K562 (cell line): ENCODE measurements at regions not wholly inside any gene's neighbourhood (a gene's known extent, or its start where the extent isn't known, plus 50 kb on each side); places are given as distances from the start of the nearest gene placed in this dataset.

ENCODE experiments used
- ATAC-seq: fragments of 200-7000 bp; cut with Tn5 transposase; 3 replicates; pipeline ENCODE4 v1.9.1; 2020; ENCODE audit warnings: moderate library complexity
- BruUV-seq: library from RNA; stranded (reverse); fragments of 400-500 nt; replicated peaks from 2 replicates; lab custom pipeline; 2021; lab: Mats Ljungman, UMichigan
- CTCF ChIA-PET: fragments of 300-600 bp; formaldehyde crosslinking; extraction: SDS; loops from one replicate; lab custom pipeline; 2021; ENCODE audit warnings: low intra/inter-chr PET ratio; lab: Yijun Ruan, JAX
- POLR2A ChIA-PET: fragments of 300-600, 350-650 bp; sonication (Branson Sonifier 250); formaldehyde crosslinking; extraction: SDS; loops from one replicate; lab custom pipeline; 2021; ENCODE audit warnings: antibody characterized with exemption, inconsistent platforms; lab: Yijun Ruan, JAX
- DNase-seq, 4 experiments: peaks; one replicate each; pipeline versions ENCODE4 v3.0.0 to v3.0.0-alpha.2; 2011 to 2018; ENCODE audit warnings: low spot score in 3 of 4, mixed read lengths in 3 of 4; ENCODE audit errors: extremely low read depth in 1 of 4
- FAIRE-seq: peaks from 2 replicates; lab custom pipeline; 2011; peaks lifted over from hg19 to GRCh38; lab: Jason Lieb, UNC
- H2AFZ ChIP-seq: 2 replicates; pipeline ENCODE4 v1.6.0; 2011; ENCODE audit warnings: low read depth, low read length, control low read depth, inconsistent platforms
- H3K27ac ChIP-seq: fragments of 200-600 bp; 3 replicates; pipeline ENCODE4 v1.8.0; 2011; ENCODE audit warnings: low read depth, mild to moderate bottlenecking, control low read depth, inconsistent platforms, low read length, moderate library complexity, mixed read lengths; ENCODE audit errors: extremely low read depth
- H3K27me3 ChIP-seq, 2 experiments: fragments of 300-600 bp in 1 of 2; 2 replicates in 1 of 2; 3 replicates in 1 of 2; pipeline versions ENCODE4 v1.6.0 to v1.8.0; 2011; ENCODE audit warnings: inconsistent platforms in 2 of 2, low read length in 2 of 2, mild to moderate bottlenecking in 1 of 2, mixed read lengths in 1 of 2, moderate library complexity in 1 of 2; ENCODE audit not compliant: control insufficient read depth in 2 of 2, insufficient read depth in 2 of 2
- H3K36me3 ChIP-seq: fragments of 300-600 bp; 3 replicates; pipeline ENCODE4 v1.8.0; 2011; ENCODE audit warnings: mild to moderate bottlenecking, low read length, inconsistent platforms; ENCODE audit not compliant: control insufficient read depth, insufficient read depth
- H3K4me1 ChIP-seq, 2 experiments: fragments of 200-600 bp in 1 of 2; replicated peaks in 1 of 2; 2 replicates in 1 of 2; 3 replicates in 1 of 2; pipeline versions ENCODE4 v1.5.1 to v1.8.0; 2011; ENCODE audit warnings: inconsistent platforms in 2 of 2, low read length in 2 of 2, mild to moderate bottlenecking in 1 of 2, mixed read lengths in 1 of 2, moderate library complexity in 1 of 2; ENCODE audit not compliant: control insufficient read depth in 2 of 2, insufficient read depth in 2 of 2
- H3K4me2 ChIP-seq: 2 replicates; pipeline ENCODE4 v1.6.1; 2011; ENCODE audit warnings: low read length, control low read depth, inconsistent platforms, mixed read lengths; ENCODE audit not compliant: insufficient read depth
- H3K4me3 ChIP-seq: fragments of 200-600 bp; sonication (generic), shearing (Covaris generic); 2 replicates; pipeline ENCODE4 v1.5.1; 2016; ENCODE audit warnings: control low read depth, inconsistent platforms
- H3K79me2 ChIP-seq: fragments of 200-600 bp; 3 replicates; pipeline ENCODE4 v1.8.0; 2011; ENCODE audit warnings: low read length, inconsistent platforms; ENCODE audit not compliant: control insufficient read depth, insufficient read depth
- H3K9ac ChIP-seq, 2 experiments: 2 replicates each; pipeline versions ENCODE4 v1.6.0 to v1.6.1; 2011; ENCODE audit warnings: low read depth in 2 of 2, low read length in 2 of 2, control low read depth in 1 of 2, inconsistent platforms in 1 of 2, mild to moderate bottlenecking in 1 of 2, mixed read lengths in 1 of 2; ENCODE audit not compliant: insufficient read depth in 1 of 2
- H3K9me1 ChIP-seq: one replicate; pipeline ENCODE4 v1.6.0; 2011; ENCODE audit warnings: inconsistent platforms, mild to moderate bottlenecking, low read length, moderate library complexity; ENCODE audit not compliant: control insufficient read depth, insufficient read depth
- H3K9me3 ChIP-seq: replicated peaks from 2 replicates; pipeline ENCODE4 v1.5.1; 2011; ENCODE audit warnings: low read depth, low read length, inconsistent platforms; ENCODE audit not compliant: control insufficient read depth, insufficient read depth
- H4K20me1 ChIP-seq: replicated peaks from 2 replicates; pipeline ENCODE4 v1.6.1; 2011; ENCODE audit warnings: low read length, inconsistent platforms, mixed read lengths; ENCODE audit not compliant: control insufficient read depth, insufficient read depth
- BRD4 ChIP-seq: fragments of 200-600 bp; sonication (generic); IDR thresholded peaks from 2 replicates; pipeline ENCODE4 v1.6.1; 2017; ENCODE audit warnings: inconsistent platforms
- CBX2 ChIP-seq: fragments of 200-600 bp; sonication (generic); IDR thresholded peaks from one replicate; pipeline ENCODE4 v1.6.1; 2012; ENCODE audit warnings: mild to moderate bottlenecking, low read length, inconsistent platforms; ENCODE audit not compliant: insufficient read depth, poor library complexity, severe bottlenecking
- HOXB6 ChIP-seq: fragments of 250-450 bp; sonication (Bioruptor Pico); IDR thresholded peaks from 2 replicates; pipeline ENCODE4 v1.5.1; 2022; ENCODE audit warnings: mild to moderate bottlenecking, borderline replicate concordance
- KAT8 ChIP-seq: fragments of 450-650 bp; IDR thresholded peaks from 2 replicates; pipeline ENCODE4 v1.6.1; 2016; ENCODE audit warnings: low read depth, mild to moderate bottlenecking
- MBD2 ChIP-seq: sonication (generic); IDR thresholded peaks from 2 replicates; pipeline ENCODE4 v1.6.1; 2016; ENCODE audit warnings: low read depth, borderline replicate concordance
- POLR2A ChIP-seq: fragments of 450-650 bp; conservative IDR thresholded peaks from 2 replicates; pipeline ENCODE4 v1.6.1; 2016
- RBBP5 ChIP-seq: fragments of 200-600 bp; sonication (generic); IDR thresholded peaks from 2 replicates; pipeline ENCODE4 v1.6.1; 2012; ENCODE audit warnings: borderline replicate concordance, mild to moderate bottlenecking, low read length, control low read depth, inconsistent platforms; ENCODE audit not compliant: insufficient read depth, poor library complexity, severe bottlenecking
- STAT5A ChIP-seq: IDR thresholded peaks from 2 replicates; pipeline ENCODE4 v1.6.1; 2012; ENCODE audit warnings: low read length, inconsistent platforms, borderline replicate concordance
- TRIM28 ChIP-seq: fragments of 450-650 bp; IDR thresholded peaks from 2 replicates; pipeline ENCODE4 v1.6.1; 2017
- U2AF2 ChIP-seq: fragments of 200-400 bp; formaldehyde crosslinking; optimal IDR thresholded peaks from 2 replicates; pipeline ENCODE3; 2017; ENCODE audit warnings: low read depth, mild to moderate bottlenecking, low read length
- ZKSCAN1 ChIP-seq: fragments of 150-350 bp; IDR thresholded peaks from 2 replicates; pipeline ENCODE4 v1.6.1; 2016; ENCODE audit warnings: low read depth, low read length
- ZNF436 ChIP-seq: fragments of 250-450, 450-650 bp; sonication (Bioruptor Pico); formaldehyde crosslinking; IDR thresholded peaks from 2 replicates; pipeline ENCODE4 v1.7.0; 2020; ENCODE audit warnings: mild to moderate bottlenecking
- ZNF584 ChIP-seq: fragments of 200-800 bp; sonication (Bioruptor generic); IDR thresholded peaks from 2 replicates; pipeline ENCODE4 v1.6.1; 2016; ENCODE audit warnings: low read depth, mild to moderate bottlenecking, missing genetic modification characterization, missing compliant biosample characterization
- ZNF695 ChIP-seq: fragments of 450-650 bp; formaldehyde crosslinking; IDR thresholded peaks from 2 replicates; pipeline ENCODE4 v1.4.0; 2020; ENCODE audit warnings: mild to moderate bottlenecking, moderate library complexity
- ZNF830 ChIP-seq: fragments of 250-450 bp; sonication (Bioruptor Pico); IDR thresholded peaks from 2 replicates; pipeline ENCODE4 v1.5.0; 2021; ENCODE audit warnings: mild to moderate bottlenecking
- WGBS: fragments of 100-300 bp; shearing (Covaris generic); methylation state at CpG from one replicate; pipeline ENCODE4 v1.1.6; 2016; ENCODE audit warnings: low coverage, mixed read lengths; ENCODE audit not compliant: insufficient coverage; ENCODE audit errors: missing lambda C conversion rate; 5-methylcytosine and 5-hydroxymethylcytosine counted together
- in situ Hi-C: fragments of 300-500 bp; cut with MboI; formaldehyde crosslinking; loops from 4 replicates; pipeline ENCODE4 v1.15.0; 2018; ENCODE audit warnings: inconsistent platforms, mixed read lengths
- intact Hi-C: fragments of 100-400 bp; cut with micrococcal nuclease; formaldehyde crosslinking; loops from 2 replicates; pipeline ENCODE4 v1.14.2; 2022
- TF ChIP-seq, protein P1 (sequence below): fragments of 250-450 bp; sonication (Bioruptor Pico); IDR thresholded peaks from 2 replicates; pipeline ENCODE4 v1.8.0; 2022; ENCODE audit warnings: moderate library complexity, mild to moderate bottlenecking, inconsistent platforms
- TF ChIP-seq, protein P2 (sequence below): fragments of 200-800 bp; sonication (Bioruptor generic); IDR thresholded peaks from 2 replicates; pipeline ENCODE4 v1.6.1; 2017; ENCODE audit warnings: missing genetic modification characterization, missing compliant biosample characterization
- TF ChIP-seq, protein P3 (sequence below): fragments of 450-650 bp; IDR thresholded peaks from 2 replicates; pipeline ENCODE4 v1.6.1; 2018; ENCODE audit not compliant: partially characterized antibody

DNA sequence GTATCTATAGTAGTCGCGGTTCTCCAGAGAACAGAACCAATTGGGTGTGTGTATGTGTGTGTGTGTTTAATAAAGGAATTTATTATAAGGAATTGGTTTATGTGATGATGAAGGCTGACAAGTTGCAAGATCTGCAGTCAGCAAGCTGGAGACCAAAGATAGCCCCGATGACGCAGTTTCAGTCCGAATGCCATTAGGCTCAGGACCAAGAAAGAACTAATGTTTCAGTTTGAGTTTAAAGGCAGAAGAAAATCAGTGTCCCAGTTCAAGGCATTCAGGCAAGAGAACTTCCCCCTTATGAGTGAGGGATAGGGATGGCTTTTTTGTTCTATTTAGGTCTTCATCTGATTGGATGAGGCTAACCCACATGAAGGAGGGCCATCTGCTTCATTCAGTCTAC, 221.6 kb downstream of the HNMT start:
- H3K4me2 ChIP-seq: no peak overlapping the region
- BruUV-seq: no TSS peak
- H3K4me1 ChIP-seq: no peaks in the 10 kb centered on the region
- H3K79me2 ChIP-seq: no peaks in the 10 kb centered on the region
- ChIA-PET CTCF (no interaction called here), POLR2A (no interaction called here)
- no peaks in the 10 kb centered on the region for H3K9me3 ChIP-seq
- no peak overlapping the region for H3K4me3 ChIP-seq
- H3K9me1 ChIP-seq: no peaks in the 10 kb centered on the region
- intact Hi-C loops: loop anchor here (5.0 kb wide), 1 partner anchor 641 kb away; no protein-coding TSS in a partner anchor
- no peak for TF ChIP-seq KAT8
- TF ChIP-seq MBD2: no peak
- TF ChIP-seq ZNF436: no peak
- TF ChIP-seq, protein P1, sequence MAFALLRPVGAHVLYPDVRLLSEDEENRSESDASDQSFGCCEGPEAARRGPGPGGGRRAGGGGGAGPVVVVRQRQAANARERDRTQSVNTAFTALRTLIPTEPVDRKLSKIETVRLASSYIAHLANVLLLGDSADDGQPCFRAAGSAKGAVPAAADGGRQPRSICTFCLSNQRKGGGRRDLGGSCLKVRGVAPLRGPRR (CRISPR knock-in tag): no peak
- TF ChIP-seq BRD4: no peak
- TF ChIP-seq U2AF2: no peak
- TF ChIP-seq HOXB6: no peak
- TF ChIP-seq RBBP5: no peak
- no peak for TF ChIP-seq POLR2A
- no peak for TF ChIP-seq TRIM28
- no peak for TF ChIP-seq CBX2
- TF ChIP-seq, protein P2, sequence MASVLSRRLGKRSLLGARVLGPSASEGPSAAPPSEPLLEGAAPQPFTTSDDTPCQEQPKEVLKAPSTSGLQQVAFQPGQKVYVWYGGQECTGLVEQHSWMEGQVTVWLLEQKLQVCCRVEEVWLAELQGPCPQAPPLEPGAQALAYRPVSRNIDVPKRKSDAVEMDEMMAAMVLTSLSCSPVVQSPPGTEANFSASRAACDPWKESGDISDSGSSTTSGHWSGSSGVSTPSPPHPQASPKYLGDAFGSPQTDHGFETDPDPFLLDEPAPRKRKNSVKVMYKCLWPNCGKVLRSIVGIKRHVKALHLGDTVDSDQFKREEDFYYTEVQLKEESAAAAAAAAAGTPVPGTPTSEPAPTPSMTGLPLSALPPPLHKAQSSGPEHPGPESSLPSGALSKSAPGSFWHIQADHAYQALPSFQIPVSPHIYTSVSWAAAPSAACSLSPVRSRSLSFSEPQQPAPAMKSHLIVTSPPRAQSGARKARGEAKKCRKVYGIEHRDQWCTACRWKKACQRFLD: no peak
- TF ChIP-seq, protein P3, sequence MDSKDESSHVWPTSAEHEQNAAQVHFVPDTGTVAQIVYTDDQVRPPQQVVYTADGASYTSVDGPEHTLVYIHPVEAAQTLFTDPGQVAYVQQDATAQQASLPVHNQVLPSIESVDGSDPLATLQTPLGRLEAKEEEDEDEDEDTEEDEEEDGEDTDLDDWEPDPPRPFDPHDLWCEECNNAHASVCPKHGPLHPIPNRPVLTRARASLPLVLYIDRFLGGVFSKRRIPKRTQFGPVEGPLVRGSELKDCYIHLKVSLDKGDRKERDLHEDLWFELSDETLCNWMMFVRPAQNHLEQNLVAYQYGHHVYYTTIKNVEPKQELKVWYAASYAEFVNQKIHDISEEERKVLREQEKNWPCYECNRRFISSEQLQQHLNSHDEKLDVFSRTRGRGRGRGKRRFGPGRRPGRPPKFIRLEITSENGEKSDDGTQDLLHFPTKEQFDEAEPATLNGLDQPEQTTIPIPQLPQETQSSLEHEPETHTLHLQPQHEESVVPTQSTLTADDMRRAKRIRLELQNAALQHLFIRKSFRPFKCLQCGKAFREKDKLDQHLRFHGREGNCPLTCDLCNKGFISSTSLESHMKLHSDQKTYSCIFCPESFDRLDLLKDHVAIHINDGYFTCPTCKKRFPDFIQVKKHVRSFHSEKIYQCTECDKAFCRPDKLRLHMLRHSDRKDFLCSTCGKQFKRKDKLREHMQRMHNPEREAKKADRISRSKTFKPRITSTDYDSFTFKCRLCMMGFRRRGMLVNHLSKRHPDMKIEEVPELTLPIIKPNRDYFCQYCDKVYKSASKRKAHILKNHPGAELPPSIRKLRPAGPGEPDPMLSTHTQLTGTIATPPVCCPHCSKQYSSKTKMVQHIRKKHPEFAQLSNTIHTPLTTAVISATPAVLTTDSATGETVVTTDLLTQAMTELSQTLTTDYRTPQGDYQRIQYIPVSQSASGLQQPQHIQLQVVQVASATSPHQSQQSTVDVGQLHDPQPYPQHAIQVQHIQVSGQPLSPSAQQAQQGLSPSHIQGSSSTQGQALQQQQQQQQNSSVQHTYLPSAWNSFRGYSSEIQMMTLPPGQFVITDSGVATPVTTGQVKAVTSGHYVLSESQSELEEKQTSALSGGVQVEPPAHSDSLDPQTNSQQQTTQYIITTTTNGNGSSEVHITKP: no peak
- TF ChIP-seq ZKSCAN1: no peak
- no peak for TF ChIP-seq STAT5A
- TF ChIP-seq ZNF584 (CRISPR knock-in tag): no peak
- TF ChIP-seq ZNF695 (CRISPR knock-in tag): no peak
- TF ChIP-seq ZNF830 (CRISPR knock-in tag): no peak
- H4K20me1 ChIP-seq: no peaks in the 10 kb centered on the region
- H3K36me3 ChIP-seq: no peaks in the 10 kb centered on the region
- no peak overlapping the region for H3K27ac ChIP-seq
- H3K27me3 ChIP-seq: no peaks in the 10 kb centered on the region
- WGBS: 0% methylated on average over 5 of the region's 5 CpGs
- no peak overlapping the region for H2AFZ ChIP-seq
- in situ Hi-C loops: no loop called here
- DNase-seq (no peak), FAIRE-seq (no peak), ATAC-seq (no peak)
- H3K9ac ChIP-seq: no peak overlapping the region
